ENCODE measurements at regions not wholly inside any gene's neighbourhood (a gene's known extent, or its start where the extent isn't known, plus 50 kb on each side); places are given as distances from the start of the nearest gene placed in this dataset.

DNA sequence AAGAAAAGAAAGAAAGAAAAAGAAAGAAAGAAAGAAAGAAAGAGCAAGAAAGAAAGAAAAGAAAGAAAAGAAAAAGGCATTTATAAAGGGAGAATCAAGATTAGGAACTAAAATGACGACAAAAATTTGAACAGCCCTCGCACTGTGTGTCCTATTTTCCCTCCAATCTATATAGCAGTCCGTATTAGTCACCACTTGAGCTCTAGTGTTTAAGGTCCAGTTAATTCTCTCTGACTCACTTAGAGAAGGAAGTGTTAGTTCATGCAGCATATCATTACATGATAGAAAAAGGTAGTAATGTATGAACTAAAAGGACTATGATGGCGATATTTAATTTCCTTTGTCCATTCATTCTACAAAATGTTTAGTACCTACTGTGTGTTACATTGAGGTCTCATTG lies 122.7 kb downstream of the CBLL2 start:
- peak; percentile 77 for DNase-seq (ENCODE audit: low spot score)

DNA sequence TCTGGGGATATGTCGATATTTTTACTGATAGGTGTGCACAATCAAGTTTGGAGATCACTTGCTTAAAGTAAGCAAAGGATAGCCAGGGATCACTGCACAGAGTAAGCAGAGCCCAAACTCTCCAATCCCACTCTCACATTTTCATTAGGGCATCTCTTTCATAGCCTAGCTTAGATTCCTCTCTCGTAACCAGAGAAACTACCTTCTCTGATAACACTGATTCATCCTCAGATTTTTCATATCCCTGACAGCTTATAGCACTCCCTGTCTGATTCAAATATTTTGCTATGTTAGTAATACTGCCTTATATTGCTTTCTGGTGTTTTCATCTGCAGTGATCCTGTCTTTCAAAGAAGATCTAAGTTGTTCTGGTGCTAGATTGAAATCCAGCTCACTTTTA lies 123.7 kb downstream of the CBLL2 start:
- DNase-seq (ENCODE audit: low spot score): no peak

DNA sequence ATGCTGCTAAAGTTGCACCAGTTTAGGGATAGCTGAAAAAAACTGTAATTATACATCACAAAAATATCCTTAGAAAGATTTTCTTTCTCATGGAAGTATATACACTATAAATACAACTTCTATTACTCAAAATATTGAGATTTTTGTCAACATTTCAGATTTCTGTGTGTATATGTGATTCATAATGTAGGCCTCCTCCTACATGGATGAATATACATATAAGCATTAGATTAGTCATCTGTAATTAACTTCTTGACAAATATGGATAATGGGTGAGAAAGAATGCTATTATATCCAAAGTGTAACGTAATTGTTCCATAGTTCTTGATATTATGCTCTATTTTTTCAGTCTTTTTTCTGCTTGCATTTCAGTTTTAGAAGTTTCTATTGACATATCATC lies 124.9 kb downstream of the CBLL2 start:
- peak; percentile 27 for DNase-seq (ENCODE audit: low spot score)

DNA sequence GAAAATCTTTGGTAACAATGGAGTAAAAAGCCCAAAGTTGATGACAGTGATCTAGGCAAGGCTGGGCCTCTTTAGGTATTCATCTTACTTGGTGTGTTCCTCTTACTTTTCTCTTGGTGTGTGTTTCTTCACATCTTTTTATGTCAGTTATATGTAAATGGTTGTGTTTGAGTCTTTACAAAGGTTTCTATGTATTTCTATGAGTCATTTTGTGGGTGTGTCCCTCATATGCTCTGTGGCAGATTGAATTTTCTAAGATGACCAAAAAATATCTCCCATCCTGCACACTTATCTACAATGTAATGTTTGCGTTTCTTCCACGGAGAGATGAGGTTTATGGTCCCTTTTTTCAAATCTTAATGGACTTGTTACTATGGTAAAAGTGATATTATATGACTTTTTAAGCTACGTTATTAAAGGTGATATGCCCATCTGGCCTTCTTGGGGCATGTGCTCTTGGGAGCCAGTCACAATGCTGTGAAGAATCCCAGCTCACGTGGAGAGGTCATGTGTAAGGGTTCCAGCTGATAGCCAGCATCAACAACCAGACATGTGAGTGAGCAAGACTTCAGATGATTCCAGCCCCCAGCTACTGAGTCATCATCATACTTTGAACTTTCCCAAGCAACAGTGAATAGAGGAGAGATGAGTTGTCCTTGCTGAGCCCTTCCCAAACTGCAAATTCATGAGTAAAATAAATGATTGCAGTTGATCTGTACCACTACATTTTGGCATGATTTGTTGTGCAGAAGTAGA lies 126.9 kb downstream of the CBLL2 start:
- peak; percentile 83 for DNase-seq (ENCODE audit: low spot score)

DNA sequence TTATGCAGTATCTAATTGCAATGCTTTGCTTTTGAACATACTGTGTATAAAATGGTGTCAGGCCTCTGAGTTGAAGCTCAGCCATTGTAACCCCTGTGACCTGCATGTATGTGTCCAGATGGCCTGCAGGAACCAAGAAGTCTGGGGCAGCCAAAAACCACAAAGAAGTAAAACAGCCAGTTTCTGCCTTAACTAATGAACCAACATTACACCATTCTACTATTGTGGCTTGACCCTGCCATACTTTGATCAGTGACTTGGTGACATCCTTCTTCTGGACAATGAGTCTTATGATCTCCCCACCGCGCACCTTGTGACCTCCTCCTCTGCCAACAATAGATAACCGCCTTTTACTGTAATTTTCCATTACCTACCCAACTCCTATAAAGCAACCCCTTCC lies 131.6 kb downstream of the CBLL2 start:
- DNase-seq (ENCODE audit: low spot score): no peak

DNA sequence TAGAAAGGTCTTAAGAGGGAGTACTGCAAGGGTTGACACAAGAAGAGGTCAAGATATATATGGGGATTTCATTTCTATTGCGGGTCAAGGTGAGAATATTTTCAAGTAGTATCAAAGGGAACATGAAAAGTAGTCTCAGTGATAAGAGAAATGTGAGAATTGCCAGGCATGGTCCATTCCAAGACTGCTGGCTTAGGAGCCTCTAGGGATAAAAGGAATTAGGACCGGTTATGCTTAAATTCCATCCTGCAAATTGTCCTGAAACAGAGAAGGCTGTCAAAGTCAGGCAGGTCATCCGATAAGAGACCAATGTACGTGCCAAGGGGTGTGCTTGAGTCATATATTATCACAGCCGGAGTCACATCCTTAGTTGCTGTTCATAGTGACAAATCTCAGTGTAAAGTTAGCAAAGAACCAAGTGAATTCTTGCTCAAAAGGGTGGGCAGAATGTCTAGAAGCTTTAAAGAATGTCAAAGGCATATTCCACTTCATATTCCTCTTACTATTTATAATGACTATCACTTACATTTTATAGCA lies 133.6 kb downstream of the CBLL2 start:
- peak; percentile 25 for DNase-seq (ENCODE audit: low spot score)

DNA sequence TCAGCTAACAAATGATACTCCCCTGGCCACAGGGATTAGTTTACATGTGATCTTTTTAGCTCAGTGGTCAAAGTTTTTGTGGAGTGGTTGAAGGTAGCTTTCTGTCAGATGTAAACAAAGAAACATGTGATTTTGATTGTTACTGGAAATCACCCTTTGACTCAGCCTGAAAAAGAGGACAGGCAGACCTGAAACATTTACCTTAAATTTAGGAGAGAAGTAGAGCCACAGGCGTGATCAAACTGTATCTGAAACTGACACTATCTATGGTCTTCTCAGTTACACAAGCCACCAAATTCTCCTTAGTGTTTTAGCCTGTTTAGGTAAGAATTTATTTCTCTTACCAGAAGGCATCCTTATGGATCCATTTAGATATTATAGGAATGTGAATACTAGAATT lies 136.7 kb downstream of the CBLL2 start:
- no peak for DNase-seq (ENCODE audit: low spot score)

DNA sequence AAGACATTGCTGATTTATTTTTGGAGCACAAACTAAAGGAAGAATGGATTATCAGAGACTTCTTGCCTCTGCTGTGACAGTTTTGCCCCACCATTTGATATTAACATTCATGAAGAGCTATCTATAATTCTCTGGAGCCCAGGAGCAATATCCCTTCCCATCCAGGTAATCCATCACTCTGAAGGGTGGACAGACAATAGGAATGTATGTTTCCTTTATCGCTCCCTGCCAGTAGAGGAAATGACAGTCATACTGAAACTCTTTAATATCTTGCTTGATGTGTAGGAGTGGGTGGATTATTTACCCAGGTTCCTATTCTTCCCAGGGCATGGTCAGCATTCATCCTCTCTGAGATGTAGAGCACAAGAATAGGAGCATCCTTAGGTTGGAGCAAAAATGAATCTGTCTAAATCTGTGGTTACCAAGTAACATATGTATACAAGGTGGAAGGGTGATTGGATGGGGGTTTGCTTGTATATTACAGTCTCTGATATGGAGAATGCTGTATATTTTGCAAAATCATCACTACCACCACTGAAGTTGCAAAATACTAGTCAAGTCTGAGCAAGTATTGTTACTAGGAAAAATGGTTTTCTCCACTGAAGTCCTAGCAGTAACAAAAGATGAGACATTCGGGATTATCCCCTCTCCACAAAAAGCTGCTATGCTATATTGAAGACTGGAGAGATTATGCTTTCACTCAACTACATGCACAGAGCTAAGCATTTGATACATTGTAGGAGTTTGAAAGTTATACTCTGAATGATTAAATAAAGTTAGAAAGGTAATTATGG lies 151.6 kb downstream of the CBLL2 start:
- no peak for DNase-seq (ENCODE audit: low spot score)

DNA sequence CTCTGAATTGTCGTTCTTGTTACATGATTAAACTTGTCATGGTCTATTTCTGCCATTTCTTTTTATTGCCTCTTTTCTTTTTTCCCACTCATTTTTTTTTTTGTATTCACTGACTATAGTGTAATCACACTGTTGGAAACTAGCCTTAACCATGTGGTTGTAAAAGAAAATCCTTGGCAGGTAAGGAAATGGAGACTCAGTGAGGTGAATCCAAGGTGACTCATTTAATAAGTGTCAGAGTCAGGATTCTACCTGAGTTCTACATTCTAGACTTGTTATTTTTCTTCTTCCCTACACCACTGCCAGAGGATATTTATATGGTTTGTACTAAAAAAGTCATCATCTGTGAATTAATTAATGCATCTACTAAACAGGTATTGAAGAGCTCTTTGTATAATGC lies 152.2 kb downstream of the CBLL2 start:
- no peak for DNase-seq (ENCODE audit: low spot score)

DNA sequence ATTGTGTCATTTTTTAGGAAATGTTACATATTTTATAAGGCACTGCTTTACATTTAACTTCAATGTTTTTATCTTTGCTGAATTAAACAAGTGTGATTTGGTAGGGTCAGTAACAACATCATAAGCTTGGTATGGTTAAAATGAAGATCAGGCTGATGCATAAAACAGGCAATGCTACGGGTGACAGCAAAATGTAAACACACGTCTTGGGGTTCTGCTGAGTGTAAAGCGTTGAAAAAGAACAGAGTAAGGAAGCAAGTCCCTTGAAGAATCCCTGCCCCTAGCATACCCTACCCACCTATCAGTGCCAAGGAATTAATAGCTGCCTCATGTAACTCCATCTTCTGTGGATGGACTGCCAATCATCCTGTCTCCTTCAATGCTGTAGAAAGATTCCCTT lies 157.0 kb downstream of the CBLL2 start:
- no peak for DNase-seq (ENCODE audit: low spot score)

DNA sequence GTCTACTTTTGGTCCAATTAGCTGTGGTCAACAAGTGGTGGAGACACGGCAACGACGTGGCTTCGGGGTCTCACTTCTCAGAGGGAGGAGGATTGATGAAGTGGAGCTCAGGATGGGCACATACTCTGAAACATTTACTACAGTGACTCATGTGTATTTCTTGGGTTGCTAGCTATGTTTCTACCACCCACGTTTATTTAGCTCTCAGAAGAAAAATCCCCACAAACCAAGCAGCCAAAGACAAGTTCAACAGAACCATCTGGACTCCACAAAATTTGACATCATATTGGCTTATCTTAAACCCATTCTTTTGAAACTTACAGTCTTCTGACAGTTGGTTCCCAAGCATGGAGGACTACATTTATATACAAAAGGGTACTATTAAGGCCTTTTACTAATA lies 158.0 kb downstream of the CBLL2 start:
- no peak for DNase-seq (ENCODE audit: low spot score)

DNA sequence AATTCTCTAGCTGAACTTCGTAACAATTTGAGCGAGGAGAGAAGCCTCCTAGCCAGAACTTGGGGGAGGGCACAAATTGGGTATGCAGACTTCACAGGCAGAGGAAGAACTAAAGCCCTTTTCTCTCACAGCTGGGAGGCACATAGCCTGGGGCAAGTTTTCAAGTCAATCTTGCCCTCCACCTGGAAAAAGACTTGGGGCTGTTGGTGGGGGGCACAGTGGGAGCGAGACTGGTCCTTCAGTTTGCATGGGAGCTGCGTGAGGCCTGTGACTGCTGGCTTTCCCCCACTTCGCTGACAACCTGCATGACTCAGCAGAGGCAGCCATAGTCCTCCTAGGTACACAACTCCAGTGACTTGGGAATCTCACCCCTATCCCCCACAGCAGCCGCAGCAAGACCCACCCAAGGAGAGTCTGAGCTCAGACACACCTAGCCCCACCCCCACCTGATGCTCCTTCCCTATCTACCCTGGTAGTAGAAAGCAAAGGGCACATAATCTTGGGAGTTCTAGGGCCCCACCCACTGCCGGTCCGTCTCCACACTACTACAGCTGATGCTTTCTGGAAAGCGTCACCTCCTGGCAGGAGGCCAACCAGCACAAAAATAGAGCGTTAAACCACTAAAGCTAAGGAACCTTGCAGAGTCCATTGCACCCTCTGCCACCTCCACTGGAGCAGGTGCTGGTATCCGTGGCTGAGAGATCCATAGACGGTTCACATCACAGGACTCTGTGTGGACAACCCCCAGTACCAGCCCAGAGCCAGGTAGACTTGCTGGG lies 160.8 kb downstream of the CBLL2 start:
- no peak for DNase-seq (ENCODE audit: low spot score)

DNA sequence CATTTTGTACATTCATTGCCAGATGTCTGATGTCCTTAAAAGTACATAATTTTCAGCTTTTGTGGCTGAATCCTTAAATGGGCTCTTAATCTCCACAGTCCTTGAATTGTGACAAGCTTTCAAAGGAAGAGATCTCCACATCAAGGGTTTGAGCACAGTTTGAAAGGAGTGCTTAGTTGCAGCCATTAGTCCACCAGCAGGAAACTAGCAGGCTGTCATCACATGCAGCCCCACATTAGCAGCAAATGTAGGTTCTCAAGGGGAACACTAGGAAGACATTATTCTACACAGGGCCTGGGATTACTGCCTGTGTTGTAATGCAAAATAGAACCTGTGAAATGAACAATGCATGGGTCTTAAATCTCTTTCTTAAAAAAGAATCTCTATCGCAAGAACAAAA lies 173.2 kb downstream of the CBLL2 start:
- no peak for DNase-seq (ENCODE audit: low spot score)

DNA sequence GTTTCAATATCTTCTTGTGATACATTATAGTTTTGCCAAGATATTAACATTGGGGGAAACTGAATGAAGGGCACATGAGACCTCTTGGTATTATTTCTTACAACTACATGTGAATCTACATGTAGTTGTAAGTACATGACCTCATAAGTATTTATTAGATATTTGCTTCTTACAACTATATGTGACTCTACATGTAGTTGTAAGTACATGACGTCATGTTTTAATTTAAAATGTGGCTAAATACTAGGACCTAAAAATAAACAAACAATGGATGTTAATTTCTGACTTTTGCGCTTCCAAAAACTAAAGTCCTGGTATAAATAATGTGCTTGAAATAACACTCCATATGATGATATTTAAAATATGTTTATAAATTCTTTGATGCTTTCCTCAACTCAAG lies 190.2 kb downstream of the CBLL2 start:
- DNase-seq (ENCODE audit: low spot score): no peak

DNA sequence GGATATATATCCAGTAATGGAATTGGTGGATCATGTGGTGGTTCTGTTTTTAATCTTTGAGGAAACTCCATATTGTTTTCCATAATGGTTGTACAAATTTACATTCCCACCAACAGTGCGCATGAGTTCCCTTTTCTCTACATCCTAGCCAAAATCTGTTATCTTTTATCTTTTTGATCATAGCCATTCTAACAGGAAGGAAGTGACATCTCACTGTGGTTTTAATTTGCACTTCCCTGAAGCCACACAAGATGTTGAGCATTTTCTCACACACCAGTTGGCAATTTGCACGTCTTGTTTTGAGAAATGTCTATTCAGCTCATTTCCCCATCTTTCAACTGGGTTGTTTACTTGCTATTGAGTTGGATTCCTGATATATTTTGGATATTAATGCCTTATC lies 194.9 kb downstream of the CBLL2 start:
- DNase-seq (ENCODE audit: low spot score): no peak

DNA sequence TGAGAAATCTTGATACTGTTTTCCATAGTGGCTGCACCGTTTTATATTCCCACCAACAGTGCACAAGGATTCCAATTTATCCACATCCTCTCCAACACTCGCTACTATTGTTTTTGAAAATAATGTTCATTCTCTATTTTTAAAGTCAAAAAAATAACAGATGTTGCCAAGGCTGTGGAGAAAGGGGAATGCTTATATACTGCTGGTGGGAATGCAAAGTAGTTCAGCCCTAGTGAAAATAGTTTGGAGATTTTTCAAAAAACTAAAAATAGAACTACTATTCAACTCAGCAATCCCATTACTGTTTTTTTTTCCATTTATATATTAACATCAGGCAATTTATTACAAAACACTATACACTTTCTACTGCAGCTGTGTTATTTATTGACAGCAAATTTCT lies 208.7 kb downstream of the CBLL2 start:
- DNase-seq (ENCODE audit: low spot score): no peak

DNA sequence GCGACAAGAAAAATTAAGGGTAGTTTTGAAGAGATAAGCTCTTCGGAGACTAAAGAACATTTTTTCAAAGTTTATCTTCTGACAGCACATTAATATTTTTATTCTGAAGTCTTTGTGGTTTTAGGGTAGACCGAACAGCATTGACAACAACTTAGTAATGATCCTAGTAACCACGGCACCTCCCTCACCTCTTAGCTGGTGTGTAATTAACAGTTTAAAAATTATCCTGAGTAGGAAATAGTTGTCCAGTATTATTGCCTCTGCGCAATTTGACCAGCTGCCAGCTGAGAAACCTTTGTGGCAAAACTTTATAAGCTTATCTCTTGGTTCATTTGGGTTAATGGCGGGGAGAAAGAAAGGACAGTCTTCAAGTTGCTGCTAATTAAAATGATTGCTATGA lies 213.6 kb downstream of the CBLL2 start:
- DNase-seq (ENCODE audit: low spot score): no peak

DNA sequence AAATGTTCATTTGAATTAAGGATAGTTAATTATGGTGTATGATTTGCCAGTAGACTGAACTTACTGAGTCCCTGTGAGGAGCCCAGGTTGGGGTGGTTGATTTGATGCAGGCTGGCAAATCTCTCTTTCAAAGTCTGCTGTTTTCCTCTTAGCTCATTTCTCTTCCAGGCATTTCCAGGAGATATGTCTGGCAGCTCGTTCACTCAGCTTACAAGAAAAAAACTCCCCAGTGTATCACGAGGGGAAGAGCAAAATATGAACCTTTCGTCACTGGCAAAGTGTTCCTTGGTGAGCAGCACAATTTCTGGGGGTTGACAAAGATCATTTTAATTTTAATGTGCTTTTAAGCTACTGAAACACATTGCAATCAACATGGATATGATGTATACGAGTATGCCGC lies 244.2 kb downstream of the CBLL2 start:
- DNase-seq (ENCODE audit: low spot score): no peak

DNA sequence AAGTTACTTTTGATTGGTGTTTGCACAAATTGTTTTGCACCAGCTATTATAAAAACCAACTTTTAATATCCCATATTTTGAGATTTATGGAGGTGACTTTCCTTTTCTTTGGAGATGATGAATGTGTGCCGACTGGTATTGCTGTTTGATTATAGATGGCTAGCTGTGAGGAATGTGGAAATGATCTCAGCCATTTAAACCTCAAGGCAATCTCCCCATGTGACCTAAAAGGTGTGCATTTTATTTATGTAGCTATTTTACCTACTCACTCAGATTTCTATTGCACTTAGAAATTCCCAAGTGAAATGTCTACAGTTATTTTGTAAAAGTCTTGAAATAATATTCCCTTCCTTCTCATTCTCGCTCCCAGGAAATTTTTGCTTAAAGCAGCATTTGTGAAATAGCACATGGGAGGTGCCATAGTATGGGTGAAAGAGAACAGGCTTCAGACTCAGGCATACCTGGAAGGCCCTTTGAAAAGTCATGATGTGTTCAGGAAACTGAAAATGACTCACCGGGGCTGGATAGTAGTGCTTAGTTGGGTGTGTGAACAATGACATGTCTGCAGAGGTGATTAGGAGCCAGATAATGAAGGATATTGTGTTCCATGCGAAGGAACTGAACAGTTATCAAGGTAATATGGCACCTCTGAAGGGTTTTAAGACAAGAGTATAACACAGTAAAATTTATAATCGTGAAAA lies 247.6 kb downstream of the CBLL2 start:
- no peak for DNase-seq (ENCODE audit: low spot score)

DNA sequence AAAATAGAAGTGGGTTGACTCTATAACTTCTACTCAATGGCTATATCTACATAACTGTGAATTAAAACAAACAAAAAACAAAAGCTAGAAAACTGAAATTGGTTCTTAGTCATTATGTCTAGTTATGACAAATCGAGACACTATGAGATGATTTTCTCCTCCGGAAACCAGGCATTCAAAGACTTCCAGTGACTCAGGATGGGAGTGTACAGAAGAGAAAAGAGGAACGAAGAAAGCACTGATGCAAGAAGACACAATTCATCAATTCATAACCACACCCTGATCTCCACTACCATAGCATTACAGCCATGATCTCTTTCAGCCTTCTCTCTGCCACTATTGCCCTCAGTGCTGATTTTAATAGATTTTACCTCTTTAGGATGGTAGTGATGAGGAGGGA lies 253.6 kb downstream of the CBLL2 start:
- DNase-seq (ENCODE audit: low spot score): peak; percentile 69

DNA sequence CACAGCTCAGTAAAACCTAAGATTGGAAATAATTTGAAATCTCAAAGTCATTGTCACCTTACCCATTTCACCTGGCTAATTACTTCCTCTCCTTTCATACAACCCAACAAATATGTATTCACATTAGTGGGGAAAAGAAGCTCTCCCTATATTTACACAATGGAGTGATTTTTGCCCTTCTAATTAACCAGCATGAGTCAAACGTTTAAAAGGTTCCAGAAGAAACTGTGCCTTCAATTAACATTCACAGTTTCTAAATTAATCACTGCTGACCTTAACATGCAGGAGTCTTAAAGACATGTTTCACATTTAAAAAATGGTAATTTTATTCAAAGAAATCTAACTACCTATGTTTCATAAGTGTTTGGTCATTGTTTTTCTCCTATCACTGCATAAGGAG lies 254.6 kb downstream of the CBLL2 start:
- no peak for DNase-seq (ENCODE audit: low spot score)

DNA sequence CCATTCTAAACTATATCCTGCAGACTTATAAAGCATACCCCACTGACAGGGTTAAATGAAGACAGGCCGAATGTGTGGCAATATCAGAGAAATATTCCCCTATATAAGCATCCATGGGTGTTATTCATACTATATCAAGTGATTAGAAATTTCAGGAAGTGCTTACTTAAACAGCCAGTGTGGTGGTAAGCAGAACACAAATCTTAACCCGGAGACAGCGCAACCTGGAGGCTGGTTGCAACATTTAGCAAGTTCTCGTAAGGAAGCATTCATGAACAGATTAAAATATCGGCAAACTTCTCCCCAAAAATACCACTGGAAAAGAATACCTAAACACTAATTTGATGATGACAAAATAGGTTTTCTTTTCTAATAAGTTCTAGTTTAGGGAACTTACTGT lies 261.2 kb downstream of the CBLL2 start:
- no peak for DNase-seq (ENCODE audit: low spot score)
